HEK293 (cell line): ENCODE measurements at regions not wholly inside any gene's neighbourhood (a gene's known extent, or its start where the extent isn't known, plus 50 kb on each side); places are given as distances from the start of the nearest gene placed in this dataset.

Experiments
- CTCF ChIA-PET: fragments of 350-600 bp; formaldehyde crosslinking; extraction: SDS; loops from one replicate; lab custom pipeline; 2021; ENCODE audit warnings: antibody characterized with exemption; lab: Yijun Ruan, JAX
- POLR2A ChIA-PET: fragments of 300-600 bp; formaldehyde crosslinking; extraction: SDS; loops from one replicate; lab custom pipeline; 2020; ENCODE audit warnings: antibody characterized with exemption, inconsistent platforms; lab: Yijun Ruan, JAX
- H3K27ac ChIP-seq: fragments of 200-500 bp; sonication (Bioruptor generic); 2 replicates; pipeline ENCODE4 v1.5.1; 2014; ENCODE audit warnings: low read depth, low read length, control low read depth, inconsistent platforms; ENCODE audit errors: extremely low read depth
- H3K36me3 ChIP-seq, 2 experiments: fragments of 200-500 bp in 1 of 2; sonication (Bioruptor generic) in 1 of 2; 1 replicate in 1 of 2; 2 replicates in 1 of 2; pipeline ENCODE4 v1.5.1; 2014 to 2017; ENCODE audit warnings: inconsistent platforms in 2 of 2, low read length in 2 of 2; ENCODE audit not compliant: control insufficient read depth in 2 of 2, insufficient read depth in 1 of 2
- H3K4me1 ChIP-seq: fragments of 200-500 bp; sonication (Bioruptor generic); 2 replicates; pipeline ENCODE4 v1.5.1; 2014; ENCODE audit warnings: mild to moderate bottlenecking, low read length, inconsistent platforms; ENCODE audit not compliant: control insufficient read depth, insufficient read depth
- H3K4me3 ChIP-seq: 2 replicates; pipeline ENCODE4 v1.5.1; 2011; ENCODE audit warnings: low read depth, mild to moderate bottlenecking, control low read depth, low read length, moderate library complexity
- H3K9me3 ChIP-seq: fragments of 200-500 bp; sonication (Bioruptor generic); 2 replicates; pipeline ENCODE4 v1.5.1; 2014; ENCODE audit warnings: low read depth, low read length, inconsistent platforms; ENCODE audit not compliant: control insufficient read depth, insufficient read depth
- KLF1 ChIP-seq: fragments of 450-650 bp; formaldehyde crosslinking; IDR thresholded peaks from 2 replicates; pipeline ENCODE4 v1.5.1; 2016; ENCODE audit warnings: missing biosample characterization, missing genetic modification characterization
- KLF10 ChIP-seq: fragments of 450-650 bp; IDR thresholded peaks from 2 replicates; pipeline ENCODE4 v1.5.1; 2018; ENCODE audit warnings: missing biosample characterization, mild to moderate bottlenecking, missing genetic modification characterization
- KLF8 ChIP-seq: fragments of 450-650 bp; formaldehyde crosslinking; IDR thresholded peaks from 2 replicates; pipeline ENCODE4 v1.5.1; 2016; ENCODE audit warnings: missing biosample characterization, missing genetic modification characterization
- MEIS1 ChIP-seq: sonication (generic); formaldehyde crosslinking; IDR thresholded peaks from 2 replicates; pipeline ENCODE4 v1.8.1; 2022; ENCODE audit warnings: missing genetic modification reagents, mild to moderate bottlenecking, borderline replicate concordance
- OSR2 ChIP-seq: fragments of 450-650 bp; formaldehyde crosslinking; IDR thresholded peaks from 2 replicates; pipeline ENCODE4 v1.5.1; 2016; ENCODE audit warnings: missing biosample characterization, missing genetic modification characterization
- SP2 ChIP-seq: fragments of 450-650 bp; formaldehyde crosslinking; IDR thresholded peaks from 2 replicates; pipeline ENCODE4 v1.5.1; 2016; ENCODE audit warnings: missing biosample characterization, missing genetic modification characterization
- SP3 ChIP-seq: fragments of 450-650 bp; formaldehyde crosslinking; IDR thresholded peaks from 2 replicates; pipeline ENCODE4 v1.5.1; 2016; ENCODE audit warnings: missing biosample characterization, missing genetic modification characterization
- TCF7L2 ChIP-seq: IDR thresholded peaks from 2 replicates; pipeline ENCODE4 v1.6.1; 2011; ENCODE audit warnings: low read depth, mild to moderate bottlenecking, inconsistent platforms, low read length, moderate library complexity, borderline replicate concordance
- WT1 ChIP-seq: fragments of 450-650 bp; formaldehyde crosslinking; IDR thresholded peaks from 2 replicates; pipeline ENCODE4 v1.5.1; 2016; ENCODE audit warnings: missing biosample characterization, missing genetic modification characterization
- ZBTB21 ChIP-seq: fragments of 450-650 bp; formaldehyde crosslinking; IDR thresholded peaks from 2 replicates; pipeline ENCODE4 v1.5.1; 2017; ENCODE audit warnings: missing biosample characterization, missing genetic modification characterization
- ZFP69B ChIP-seq: fragments of 450-650 bp; formaldehyde crosslinking; IDR thresholded peaks from 2 replicates; pipeline ENCODE4 v1.5.1; 2016; ENCODE audit warnings: missing biosample characterization, missing genetic modification characterization
- ZNF114 ChIP-seq: fragments of 450-650 bp; formaldehyde crosslinking; IDR thresholded peaks from 2 replicates; pipeline ENCODE4 v1.5.0; 2017; ENCODE audit warnings: missing biosample characterization, missing genetic modification characterization
- ZNF133 ChIP-seq: fragments of 450-650 bp; formaldehyde crosslinking; IDR thresholded peaks from 2 replicates; pipeline ENCODE4 v1.5.1; 2016; ENCODE audit warnings: missing biosample characterization, missing genetic modification characterization
- ZNF248 ChIP-seq: fragments of 450-650 bp; formaldehyde crosslinking; IDR thresholded peaks from 2 replicates; pipeline ENCODE4 v1.5.1; 2017; ENCODE audit warnings: missing biosample characterization, missing genetic modification characterization
- ZNF274 ChIP-seq, 2 experiments: fragments of 200-500 bp in 1 of 2; fragments of 450-650 bp in 1 of 2; sonication (Bioruptor generic) in 1 of 2; formaldehyde crosslinking in 1 of 2; IDR thresholded peaks; 2 replicates each; pipeline versions ENCODE4 v1.5.1 to v1.6.1; 2014 to 2016; ENCODE audit warnings: borderline replicate concordance in 1 of 2, inconsistent platforms in 1 of 2, low read length in 1 of 2, missing biosample characterization in 1 of 2, missing genetic modification characterization in 1 of 2
- ZNF324 ChIP-seq: fragments of 450-650 bp; formaldehyde crosslinking; IDR thresholded peaks from 2 replicates; pipeline ENCODE4 v1.5.1; 2016; ENCODE audit warnings: missing biosample characterization, missing genetic modification characterization
- ZNF391 ChIP-seq: fragments of 450-650 bp; formaldehyde crosslinking; IDR thresholded peaks from 2 replicates; pipeline ENCODE4 v1.5.1; 2016; ENCODE audit warnings: low read depth, missing biosample characterization, missing genetic modification characterization, borderline replicate concordance
- ZNF433 ChIP-seq: fragments of 450-650 bp; formaldehyde crosslinking; IDR thresholded peaks from 2 replicates; pipeline ENCODE4 v1.5.1; 2016; ENCODE audit warnings: missing biosample characterization, missing genetic modification characterization, low read depth
- ZNF501 ChIP-seq: fragments of 450-650 bp; formaldehyde crosslinking; IDR thresholded peaks from 2 replicates; pipeline ENCODE4 v1.5.1; 2016; ENCODE audit warnings: missing biosample characterization, missing genetic modification characterization
- ZNF626 ChIP-seq: fragments of 450-650 bp; sonication (Bioruptor Pico); formaldehyde crosslinking; IDR thresholded peaks from 2 replicates; pipeline ENCODE4 v1.5.1; 2018; ENCODE audit warnings: missing biosample characterization, missing genetic modification characterization, inconsistent platforms
- ZNF677 ChIP-seq: fragments of 450-650 bp; IDR thresholded peaks from 2 replicates; pipeline ENCODE4 v1.5.0; 2018; ENCODE audit warnings: missing biosample characterization, mild to moderate bottlenecking, missing genetic modification characterization, moderate library complexity
- ZNF791 ChIP-seq: fragments of 450-650 bp; formaldehyde crosslinking; IDR thresholded peaks from 2 replicates; pipeline ENCODE4 v1.5.1; 2016; ENCODE audit warnings: missing biosample characterization, missing genetic modification characterization
- ZXDB ChIP-seq: fragments of 450-650 bp; formaldehyde crosslinking; IDR thresholded peaks from 2 replicates; pipeline ENCODE4 v1.5.1; 2016; ENCODE audit warnings: missing biosample characterization, missing genetic modification characterization
- TF ChIP-seq, protein P1 (sequence below): fragments of 450-650 bp; formaldehyde crosslinking; IDR thresholded peaks from 2 replicates; pipeline ENCODE4 v1.5.1; 2016; ENCODE audit warnings: missing biosample characterization, missing genetic modification characterization
- TF ChIP-seq, protein P2 (sequence below): fragments of 450-650 bp; formaldehyde crosslinking; IDR thresholded peaks from 2 replicates; pipeline ENCODE4 v1.5.1; 2016; ENCODE audit warnings: missing biosample characterization, missing genetic modification characterization
- TF ChIP-seq, protein P3 (sequence below): fragments of 450-650 bp; formaldehyde crosslinking; IDR thresholded peaks from 2 replicates; pipeline ENCODE4 v1.5.1; 2016; ENCODE audit warnings: missing biosample characterization, missing genetic modification characterization
- TF ChIP-seq, protein P4 (sequence below): fragments of 450-650 bp; formaldehyde crosslinking; IDR thresholded peaks from 2 replicates; pipeline ENCODE4 v1.5.1; 2016; ENCODE audit warnings: missing biosample characterization, missing genetic modification characterization
- TF ChIP-seq, protein P5 (sequence below): fragments of 450-650 bp; formaldehyde crosslinking; IDR thresholded peaks from 2 replicates; pipeline ENCODE4 v1.5.1; 2016; ENCODE audit warnings: missing biosample characterization, missing genetic modification characterization
- TF ChIP-seq, protein P6 (sequence below): fragments of 450-650 bp; formaldehyde crosslinking; IDR thresholded peaks from 2 replicates; pipeline ENCODE4; 2016; ENCODE audit warnings: missing biosample characterization, missing genetic modification characterization

DNA sequence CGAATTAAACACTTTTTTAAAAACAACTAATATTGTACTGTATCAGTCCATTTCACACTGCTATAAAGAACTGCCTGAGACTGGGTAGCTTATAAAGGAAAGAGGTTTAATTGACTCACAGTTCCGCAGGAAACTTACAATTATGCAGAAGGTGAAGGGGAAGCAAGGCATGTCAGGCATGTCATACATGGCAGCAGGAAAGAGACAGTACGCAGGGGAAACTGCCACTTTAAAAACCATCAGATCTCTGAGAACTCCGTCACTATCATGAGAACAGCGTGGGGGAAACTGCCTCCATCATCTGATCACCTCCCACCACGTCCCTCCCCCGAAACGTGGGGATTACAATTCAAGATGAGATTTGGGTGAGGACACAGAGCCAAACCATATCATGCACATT is 162.8 kb upstream of the TPM1 start:
- POLR2A ChIA-PET = interaction anchor here (1.0 kb wide), 1 partner anchor 165 kb away, joined by 3 read pairs; no protein-coding TSS in a partner anchor
- Histone ChIP-seq H3K36me3 (no peaks in the 10 kb centered on the region), H3K4me3 (no peak overlapping the region), H3K9me3 (no peaks in the 10 kb centered on the region), H3K27ac (no peak overlapping the region), H3K4me1 (no peaks in the 10 kb centered on the region)
- CTCF ChIA-PET = no interaction called here
- TF ChIP-seq ZNF626 (tag by site-specific recombination) (no peak), ZNF133 (no peak), ZNF324 (tag by site-specific recombination) (no peak), ZNF677 (tag by site-specific recombination) (no peak), WT1 (no peak), ZNF501 (no peak), OSR2 (no peak), ZNF433 (tag by site-specific recombination) (no peak), ZBTB21 (no peak), KLF10 (tag by site-specific recombination) (no peak), ZNF274 (IDR thresholded peaks at IDR 0.05; ENCODE audit: low read length) (no peak), ZNF274 (tag by site-specific recombination; IDR thresholded peaks at IDR 0.05; ENCODE audit: borderline replicate concordance) (no peak)
- TF ChIP-seq, protein P1, sequence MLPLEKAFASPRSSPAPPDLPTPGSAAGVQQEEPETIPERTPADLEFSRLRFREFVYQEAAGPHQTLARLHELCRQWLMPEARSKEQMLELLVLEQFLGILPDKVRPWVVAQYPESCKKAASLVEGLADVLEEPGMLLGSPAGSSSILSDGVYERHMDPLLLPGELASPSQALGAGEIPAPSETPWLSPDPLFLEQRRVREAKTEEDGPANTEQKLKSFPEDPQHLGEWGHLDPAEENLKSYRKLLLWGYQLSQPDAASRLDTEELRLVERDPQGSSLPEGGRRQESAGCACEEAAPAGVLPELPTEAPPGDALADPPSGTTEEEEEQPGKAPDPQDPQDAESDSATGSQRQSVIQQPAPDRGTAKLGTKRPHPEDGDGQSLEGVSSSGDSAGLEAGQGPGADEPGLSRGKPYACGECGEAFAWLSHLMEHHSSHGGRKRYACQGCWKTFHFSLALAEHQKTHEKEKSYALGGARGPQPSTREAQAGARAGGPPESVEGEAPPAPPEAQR (tag by site-specific recombination) = no peak

DNA sequence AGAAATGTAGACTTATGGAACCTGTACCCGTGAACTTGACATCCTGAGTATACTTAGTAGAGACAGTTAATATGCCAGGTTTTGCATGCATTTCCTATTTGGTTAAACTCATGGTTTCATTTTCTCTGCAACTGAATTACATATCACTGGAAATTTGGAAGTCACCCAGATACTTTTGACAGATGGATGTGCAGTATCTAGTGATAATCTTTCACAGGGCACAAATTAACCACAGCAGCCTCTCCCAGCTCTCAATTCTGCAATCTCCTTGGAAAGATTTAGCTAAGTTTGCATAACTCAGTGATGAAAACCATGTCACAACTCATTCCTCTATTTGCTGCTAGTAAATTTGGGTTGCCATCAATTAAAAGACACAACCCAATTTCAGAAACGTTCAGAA is 162.3 kb upstream of the TPM1 start:
- no peak overlapping the region for H3K27ac ChIP-seq
- TF ChIP-seq, protein P2, sequence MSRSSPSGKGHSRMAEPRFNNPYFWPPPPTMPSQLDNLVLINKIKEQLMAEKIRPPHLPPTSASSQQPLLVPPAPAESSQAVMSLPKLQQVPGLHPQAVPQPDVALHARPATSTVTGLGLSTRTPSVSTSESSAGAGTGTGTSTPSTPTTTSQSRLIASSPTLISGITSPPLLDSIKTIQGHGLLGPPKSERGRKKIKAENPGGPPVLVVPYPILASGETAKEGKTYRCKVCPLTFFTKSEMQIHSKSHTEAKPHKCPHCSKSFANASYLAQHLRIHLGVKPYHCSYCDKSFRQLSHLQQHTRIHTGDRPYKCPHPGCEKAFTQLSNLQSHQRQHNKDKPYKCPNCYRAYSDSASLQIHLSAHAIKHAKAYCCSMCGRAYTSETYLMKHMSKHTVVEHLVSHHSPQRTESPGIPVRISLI (tag by site-specific recombination) = no peak
- TF ChIP-seq ZNF114 (tag by site-specific recombination) (no peak), ZNF248 (tag by site-specific recombination) (no peak), ZNF391 (no peak), ZNF274 (IDR thresholded peaks at IDR 0.05; ENCODE audit: low read length) (no peak), ZNF274 (tag by site-specific recombination; IDR thresholded peaks at IDR 0.05; ENCODE audit: borderline replicate concordance) (no peak), SP2 (tag by site-specific recombination) (no peak), SP3 (tag by site-specific recombination) (no peak), KLF8 (tag by site-specific recombination) (no peak), TCF7L2 (no peak), ZFP69B (tag by site-specific recombination) (no peak), ZNF791 (tag by site-specific recombination) (no peak), ZXDB (no peak), KLF1 (no peak), MEIS1 (CRISPR knock-in tag) (no peak)
- TF ChIP-seq, protein P3, sequence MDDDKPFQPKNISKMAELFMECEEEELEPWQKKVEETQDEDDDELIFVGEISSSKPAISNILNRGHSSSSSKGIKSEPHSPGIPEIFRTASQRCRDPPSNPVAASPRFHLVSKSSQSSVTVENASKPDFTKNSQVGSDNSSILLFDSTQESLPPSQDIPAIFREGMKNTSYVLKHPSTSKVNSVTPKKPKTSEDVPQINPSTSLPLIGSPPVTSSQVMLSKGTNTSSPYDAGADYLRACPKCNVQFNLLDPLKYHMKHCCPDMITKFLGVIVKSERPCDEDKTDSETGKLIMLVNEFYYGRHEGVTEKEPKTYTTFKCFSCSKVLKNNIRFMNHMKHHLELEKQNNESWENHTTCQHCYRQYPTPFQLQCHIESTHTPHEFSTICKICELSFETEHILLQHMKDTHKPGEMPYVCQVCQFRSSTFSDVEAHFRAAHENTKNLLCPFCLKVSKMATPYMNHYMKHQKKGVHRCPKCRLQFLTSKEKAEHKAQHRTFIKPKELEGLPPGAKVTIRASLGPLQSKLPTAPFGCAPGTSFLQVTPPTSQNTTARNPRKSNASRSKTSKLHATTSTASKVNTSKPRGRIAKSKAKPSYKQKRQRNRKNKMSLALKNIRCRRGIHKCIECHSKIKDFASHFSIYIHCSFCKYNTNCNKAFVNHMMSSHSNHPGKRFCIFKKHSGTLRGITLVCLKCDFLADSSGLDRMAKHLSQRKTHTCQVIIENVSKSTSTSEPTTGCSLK (tag by site-specific recombination) = no peak
- TF ChIP-seq, protein P4, sequence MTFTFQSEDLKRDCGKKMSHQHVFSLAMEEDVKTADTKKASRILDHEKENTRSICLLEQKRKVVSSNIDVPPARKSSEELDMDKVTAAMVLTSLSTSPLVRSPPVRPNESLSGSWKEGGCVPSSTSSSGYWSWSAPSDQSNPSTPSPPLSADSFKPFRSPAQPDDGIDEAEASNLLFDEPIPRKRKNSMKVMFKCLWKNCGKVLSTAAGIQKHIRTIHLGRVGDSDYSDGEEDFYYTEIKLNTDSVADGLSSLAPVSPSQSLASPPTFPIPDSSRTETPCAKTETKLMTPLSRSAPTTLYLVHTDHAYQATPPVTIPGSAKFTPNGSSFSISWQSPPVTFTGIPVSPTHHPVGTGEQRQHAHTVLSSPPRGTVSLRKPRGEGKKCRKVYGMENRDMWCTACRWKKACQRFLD (tag by site-specific recombination) = no peak
- TF ChIP-seq, protein P5, sequence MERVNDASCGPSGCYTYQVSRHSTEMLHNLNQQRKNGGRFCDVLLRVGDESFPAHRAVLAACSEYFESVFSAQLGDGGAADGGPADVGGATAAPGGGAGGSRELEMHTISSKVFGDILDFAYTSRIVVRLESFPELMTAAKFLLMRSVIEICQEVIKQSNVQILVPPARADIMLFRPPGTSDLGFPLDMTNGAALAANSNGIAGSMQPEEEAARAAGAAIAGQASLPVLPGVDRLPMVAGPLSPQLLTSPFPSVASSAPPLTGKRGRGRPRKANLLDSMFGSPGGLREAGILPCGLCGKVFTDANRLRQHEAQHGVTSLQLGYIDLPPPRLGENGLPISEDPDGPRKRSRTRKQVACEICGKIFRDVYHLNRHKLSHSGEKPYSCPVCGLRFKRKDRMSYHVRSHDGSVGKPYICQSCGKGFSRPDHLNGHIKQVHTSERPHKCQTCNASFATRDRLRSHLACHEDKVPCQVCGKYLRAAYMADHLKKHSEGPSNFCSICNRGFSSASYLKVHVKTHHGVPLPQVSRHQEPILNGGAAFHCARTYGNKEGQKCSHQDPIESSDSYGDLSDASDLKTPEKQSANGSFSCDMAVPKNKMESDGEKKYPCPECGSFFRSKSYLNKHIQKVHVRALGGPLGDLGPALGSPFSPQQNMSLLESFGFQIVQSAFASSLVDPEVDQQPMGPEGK (tag by site-specific recombination) = no peak
- TF ChIP-seq, protein P6, sequence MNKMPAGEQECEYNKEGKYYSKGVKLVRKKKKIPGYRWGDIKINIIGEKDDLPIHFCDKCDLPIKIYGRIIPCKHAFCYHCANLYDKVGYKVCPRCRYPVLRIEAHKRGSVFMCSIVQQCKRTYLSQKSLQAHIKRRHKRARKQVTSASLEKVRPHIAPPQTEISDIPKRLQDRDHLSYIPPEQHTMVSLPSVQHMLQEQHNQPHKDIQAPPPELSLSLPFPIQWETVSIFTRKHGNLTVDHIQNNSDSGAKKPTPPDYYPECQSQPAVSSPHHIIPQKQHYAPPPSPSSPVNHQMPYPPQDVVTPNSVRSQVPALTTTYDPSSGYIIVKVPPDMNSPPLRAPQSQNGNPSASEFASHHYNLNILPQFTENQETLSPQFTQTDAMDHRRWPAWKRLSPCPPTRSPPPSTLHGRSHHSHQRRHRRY (tag by site-specific recombination) = no peak
- TF ChIP-seq, all 188 proteins: peak for 0
- Histone ChIP-seq H3K9me3 (no peaks in the 10 kb centered on the region), H3K4me1 (no peaks in the 10 kb centered on the region), H3K36me3 (no peaks in the 10 kb centered on the region), H3K4me3 (no peak overlapping the region)
- POLR2A ChIA-PET = no interaction called here
- CTCF ChIA-PET = no interaction called here
